Inflammatory macrophage (primary cell): ENCODE measurements at regions not wholly inside any gene's neighbourhood (a gene's known extent, or its start where the extent isn't known, plus 50 kb on each side); places are given as distances from the start of the nearest gene placed in this dataset.
"Not testable (repeated sequence)": the region's sequence is repeated elsewhere in the genome, so short reads cannot be mapped to it uniquely, and the experiment has no call there.

Experiments used
- DNase-seq, 2 donors: peaks; one replicate each; pipeline ENCODE4 v3.0.0-alpha.2; 2020 to 2022

DNA sequence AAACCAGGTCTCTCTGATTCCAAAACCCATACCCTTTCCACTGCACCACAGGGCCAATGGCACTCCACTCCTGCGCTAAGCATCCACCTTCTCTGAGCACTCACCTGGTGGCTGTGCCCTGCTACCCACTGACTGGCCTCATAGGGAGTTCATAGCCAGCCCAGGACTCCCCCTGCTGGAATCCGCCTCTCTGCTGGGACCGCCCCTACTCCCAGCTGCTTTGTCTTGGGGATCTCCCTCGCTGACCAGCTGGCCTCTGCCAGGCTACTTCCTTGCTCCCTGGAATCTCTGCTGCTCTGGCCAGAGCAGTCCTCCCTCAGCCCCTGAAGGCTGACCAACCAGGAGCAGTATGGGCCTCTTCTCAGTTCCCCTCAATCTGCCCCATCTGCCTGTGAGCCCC is 129.7 kb downstream of the FAXC start:
- DNase-seq, result no peak

DNA sequence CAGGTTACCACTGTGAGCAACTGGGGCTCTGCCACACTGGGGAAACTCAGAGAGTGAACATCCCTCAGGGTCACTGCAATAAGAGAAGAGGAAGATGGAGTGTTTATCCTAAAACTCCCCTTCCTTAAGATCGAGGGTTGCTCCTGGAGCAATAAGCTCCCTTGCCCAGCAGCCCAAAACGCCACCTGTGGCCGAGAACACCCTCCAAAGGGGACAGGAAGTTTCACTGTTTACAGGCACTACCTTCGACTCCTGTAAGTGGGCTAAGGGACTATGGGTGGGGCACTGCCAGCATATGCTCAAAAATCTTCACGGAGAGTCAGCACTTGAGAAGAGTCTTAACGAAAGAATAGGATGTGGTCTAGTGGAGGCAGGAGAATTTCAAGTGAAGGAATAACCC is 132.5 kb downstream of the FAXC start:
- no peak for DNase-seq

DNA sequence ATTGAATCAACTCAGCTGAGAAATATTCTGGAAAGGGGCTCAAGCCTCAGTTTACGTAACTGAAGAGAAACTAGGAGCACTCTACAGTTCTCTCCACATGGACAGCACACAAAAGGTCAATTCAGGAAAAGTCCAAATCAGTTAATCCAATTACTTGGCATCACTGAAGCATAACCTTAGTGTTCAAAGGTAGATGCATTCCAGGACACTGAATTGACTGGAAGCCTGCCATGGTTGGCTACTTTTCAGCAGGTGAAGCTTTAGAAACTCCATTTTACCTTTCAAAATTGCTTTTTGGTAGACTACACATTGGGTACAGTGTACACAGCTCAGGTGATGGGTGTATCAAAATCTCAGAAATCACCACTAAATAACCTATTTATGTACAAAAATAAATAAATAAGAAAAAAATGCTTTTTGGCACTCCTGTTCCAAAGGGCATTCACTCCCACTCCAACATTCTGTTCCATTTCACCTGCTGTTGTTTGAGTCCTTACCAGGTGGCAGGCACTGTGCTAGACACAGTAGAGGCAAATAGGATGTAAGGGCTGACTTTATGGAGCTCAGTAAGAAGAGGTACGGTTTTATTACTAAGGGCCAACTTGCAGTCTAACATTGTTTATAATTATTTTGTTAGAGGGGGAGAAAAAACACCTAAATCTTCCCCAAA is 153.4 kb downstream of the FAXC start:
- DNase-seq, result no peak

DNA sequence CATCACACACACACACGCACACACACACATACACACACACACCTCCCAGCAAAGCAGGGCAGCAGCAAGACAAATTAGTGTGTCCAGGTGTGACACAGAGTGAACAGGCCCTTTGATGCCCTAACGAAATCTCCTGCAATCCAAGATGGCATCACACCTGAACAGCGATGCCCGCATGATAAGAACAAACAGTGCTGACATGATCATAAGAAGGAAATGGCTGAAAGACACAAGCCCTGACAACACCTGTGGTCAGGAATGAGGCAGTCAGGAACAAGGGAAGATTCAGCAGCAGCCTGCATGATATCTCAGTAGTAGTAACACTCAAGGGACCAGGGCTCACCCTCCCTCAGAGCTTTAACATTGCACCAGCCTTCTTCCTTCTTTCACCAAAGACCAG is 156.9 kb downstream of the FAXC start:
- no peak for DNase-seq

DNA sequence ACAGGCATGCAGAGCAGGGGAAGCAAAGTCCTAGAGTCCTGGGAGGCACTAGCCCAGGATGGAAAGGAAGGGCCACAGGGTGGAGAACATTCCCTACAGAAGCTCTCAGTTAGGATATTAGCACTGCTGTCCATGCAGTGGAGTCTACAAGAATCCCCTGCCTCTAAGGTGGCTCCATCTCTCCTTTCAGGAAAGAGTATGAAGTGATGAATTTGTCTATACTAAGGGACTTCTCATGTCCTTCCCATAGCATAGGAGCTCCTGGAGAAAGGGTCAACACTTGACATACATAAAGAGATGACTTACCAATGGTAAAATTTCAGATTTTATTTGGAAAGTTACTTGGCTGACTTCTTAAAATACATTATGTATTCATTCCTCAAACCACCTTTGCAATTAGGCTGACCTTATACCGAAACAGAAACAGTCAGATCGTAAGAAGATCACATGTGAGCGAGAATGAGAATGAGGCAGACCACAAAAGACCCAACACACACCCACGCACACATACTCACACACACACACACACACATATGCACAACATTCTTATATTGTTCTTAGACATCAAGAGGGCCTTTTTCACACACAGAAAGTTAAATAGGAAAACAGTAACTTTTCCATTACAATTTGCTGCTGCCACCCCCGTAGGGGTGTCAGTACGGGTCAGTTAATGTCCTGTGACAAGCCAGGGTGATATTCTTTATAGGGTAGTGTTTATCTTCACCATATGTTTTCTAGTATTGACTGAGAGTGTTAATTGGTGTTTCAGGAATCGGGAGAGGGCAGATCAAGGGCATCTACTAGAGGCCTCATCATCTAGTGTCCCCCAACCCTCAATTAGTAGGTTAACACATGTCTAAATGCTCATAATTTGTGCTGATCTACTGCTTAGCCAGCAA is 159.4 kb downstream of the FAXC start:
- no peak for DNase-seq

DNA sequence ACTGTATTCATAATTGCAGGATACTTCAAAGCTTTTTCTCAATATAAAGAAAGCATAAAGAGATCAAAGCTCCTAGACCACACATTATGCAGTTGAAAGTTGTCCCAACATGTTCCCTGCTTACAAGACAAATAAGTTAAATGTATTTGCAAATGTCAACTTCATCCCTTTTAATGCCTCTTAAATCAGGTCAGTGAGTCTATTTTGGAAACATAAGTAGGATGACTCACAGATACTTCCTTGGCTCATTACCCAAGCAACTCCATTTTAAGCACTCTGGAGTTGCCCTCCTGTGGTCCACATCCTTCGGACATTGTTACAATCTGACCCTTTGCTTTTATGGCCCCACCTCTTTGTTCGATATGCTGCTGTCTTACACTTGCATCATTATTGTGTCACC is 162.0 kb downstream of the FAXC start:
- no peak for DNase-seq

DNA sequence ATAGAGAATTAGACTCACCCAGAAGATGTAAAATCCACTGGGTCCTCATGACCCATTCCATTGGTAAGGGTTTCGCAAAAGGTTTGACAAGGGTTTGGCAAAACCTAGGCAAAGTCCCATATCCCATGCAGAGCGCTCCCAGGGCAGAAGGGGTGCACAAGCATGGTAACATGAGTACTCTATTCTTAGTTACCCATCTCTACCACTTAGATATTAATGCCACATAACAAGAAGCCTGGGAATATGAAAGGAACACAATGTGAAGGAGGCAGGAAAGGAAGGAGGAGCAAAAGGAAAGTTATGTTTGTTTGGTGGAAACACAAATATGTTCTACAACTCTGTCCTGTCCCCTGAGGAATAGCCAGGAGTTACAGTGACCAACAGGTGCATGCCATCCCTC is 163.1 kb downstream of the FAXC start:
- no peak for DNase-seq

DNA sequence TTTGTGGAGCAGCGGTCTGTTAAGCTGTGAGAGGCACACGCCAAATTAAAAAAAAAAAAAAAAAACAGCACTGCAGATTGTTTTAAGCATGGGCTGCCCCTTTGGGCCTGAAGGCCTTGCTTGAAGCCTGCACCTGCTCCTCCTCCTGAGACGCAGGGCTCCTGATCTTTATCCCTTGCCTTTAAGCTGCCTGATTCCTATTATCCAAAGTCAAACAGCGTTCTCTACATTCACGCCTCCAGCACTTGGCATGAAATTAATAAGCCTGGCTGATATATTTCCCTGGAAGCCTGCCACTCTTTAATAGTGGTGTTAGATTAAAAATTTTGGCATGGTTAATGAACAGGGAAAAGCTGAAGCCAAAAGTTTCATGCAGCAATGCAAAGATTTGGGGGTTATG is 163.9 kb downstream of the FAXC start:
- DNase-seq, result no peak

DNA sequence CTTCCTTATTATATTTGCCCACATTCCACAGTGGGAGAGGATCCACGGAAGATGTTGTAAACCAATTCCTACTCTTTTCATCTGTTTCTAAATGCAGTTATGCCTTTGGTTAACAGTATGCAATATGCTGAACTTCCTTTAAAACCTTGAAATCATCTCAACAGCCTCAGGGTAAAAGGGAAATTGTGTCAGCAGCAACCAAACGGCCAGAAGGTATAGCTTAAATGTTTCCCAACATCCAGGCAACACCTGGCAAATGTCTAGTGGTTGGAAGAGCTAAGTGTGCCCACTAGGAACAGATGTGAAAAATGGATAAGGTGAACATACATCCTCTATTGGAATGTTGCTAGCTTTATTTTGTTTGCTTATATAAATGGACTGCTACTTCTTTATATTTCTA is 164.8 kb downstream of the FAXC start:
- no peak for DNase-seq

DNA sequence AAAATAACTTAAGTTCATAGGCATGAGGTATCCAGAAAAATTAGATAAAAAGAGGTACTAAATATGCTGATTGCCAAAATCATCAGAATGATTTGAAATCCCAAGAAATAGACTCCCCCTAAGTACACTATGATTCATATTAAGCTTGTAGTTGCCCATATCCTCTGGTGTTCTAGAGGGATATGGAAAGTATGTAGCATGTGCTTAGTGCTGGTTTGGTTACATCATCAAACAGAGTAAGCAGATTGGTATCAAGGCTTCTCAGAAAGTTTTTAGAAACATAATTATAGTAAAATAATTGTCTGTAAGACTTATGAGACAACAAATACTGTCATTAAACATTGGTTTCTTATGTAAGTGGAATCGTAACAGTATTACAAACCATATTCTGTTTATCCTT is 166.4 kb downstream of the FAXC start:
- DNase-seq, result no peak

DNA sequence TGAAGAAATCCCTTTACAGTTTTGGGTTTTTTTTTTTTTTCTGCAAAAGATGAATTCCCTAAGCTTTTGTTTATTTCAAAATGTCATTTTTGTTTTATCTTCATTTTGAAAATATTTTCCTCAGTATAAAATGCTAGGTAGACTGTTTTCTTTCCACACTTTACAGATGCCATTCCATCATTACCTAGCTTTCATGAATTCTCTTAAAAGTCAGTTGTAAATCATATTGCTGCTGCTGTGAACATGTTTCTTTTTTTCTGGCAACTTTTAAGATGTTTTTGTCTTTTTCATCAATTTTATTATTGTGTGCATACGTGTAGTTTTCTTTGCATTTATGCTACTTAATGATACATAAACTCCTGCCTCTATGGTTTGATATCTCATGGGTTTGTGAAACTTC is 168.3 kb downstream of the FAXC start:
- no peak for DNase-seq

DNA sequence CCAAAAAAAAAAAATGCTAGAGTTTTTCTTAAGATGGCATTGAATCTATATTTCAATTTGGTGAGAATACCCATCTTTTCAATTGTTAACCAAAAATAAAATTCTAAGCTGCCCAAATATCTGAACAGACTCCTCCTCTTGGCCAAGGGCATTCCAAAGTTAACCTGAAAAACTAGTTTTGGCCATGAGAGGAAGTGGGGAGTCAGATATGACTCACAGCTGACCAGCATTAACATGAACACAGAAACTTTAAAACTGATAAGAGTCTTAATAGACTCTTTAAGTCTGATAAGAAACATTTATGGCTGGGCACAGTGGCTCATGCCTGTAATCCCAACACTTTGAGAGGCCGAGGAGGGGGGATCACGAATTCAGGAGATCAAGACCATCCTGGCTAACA is 171.3 kb downstream of the FAXC start:
- no peak for DNase-seq

DNA sequence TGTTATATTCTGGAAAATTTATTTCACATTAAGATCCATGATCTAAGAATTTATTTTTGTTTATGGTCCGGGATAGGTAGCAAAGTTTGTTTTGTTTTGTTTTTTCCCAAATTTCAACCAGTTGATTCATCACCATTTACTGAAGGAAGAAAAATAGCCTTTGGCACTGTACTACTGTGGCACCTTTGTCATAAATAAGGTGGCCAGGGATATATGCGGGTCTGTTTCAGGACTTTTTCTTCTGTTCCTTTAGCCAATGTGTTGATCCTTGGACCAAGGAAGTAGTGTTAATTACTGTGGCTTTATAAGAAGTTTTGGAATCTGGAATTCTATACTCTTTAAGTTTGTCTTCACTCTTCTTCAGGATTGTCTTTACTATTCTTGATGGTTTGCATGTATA is 171.7 kb downstream of the FAXC start:
- no peak for DNase-seq

DNA sequence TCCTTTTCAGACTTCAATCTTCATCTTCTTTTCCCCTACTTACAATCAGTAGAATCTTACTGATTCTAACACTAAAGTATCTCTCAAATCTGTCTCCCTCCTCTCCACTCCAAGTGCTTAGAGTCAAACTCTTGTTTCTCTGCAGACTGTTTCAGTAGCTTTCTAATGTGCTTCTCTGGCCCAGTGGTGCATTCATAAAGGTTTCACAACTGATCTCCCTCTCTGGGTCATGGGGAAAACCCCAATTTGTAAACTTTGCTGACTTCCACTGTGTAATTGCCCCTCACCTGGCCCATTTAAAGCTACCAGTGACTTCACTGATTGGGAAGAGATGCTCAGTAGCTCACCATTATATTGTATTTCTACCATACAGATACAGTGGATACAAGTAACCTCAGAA is 183.6 kb downstream of the FAXC start:
- no peak for DNase-seq

DNA sequence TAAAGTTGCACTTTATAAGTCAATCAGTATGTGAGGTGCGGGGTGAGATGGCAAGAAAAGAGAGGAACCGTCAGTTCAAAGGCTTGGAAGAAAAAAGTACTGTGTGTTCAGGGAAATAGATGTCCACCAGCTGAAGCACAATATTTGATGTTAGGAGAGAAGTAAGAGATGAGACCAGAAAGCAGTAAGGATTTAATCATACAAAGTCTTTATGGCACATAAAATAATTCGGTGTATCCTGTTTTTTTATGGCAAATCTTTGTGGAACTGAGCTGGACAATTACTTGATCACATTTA is 197.2 kb downstream of the FAXC start:
- no peak for DNase-seq

DNA sequence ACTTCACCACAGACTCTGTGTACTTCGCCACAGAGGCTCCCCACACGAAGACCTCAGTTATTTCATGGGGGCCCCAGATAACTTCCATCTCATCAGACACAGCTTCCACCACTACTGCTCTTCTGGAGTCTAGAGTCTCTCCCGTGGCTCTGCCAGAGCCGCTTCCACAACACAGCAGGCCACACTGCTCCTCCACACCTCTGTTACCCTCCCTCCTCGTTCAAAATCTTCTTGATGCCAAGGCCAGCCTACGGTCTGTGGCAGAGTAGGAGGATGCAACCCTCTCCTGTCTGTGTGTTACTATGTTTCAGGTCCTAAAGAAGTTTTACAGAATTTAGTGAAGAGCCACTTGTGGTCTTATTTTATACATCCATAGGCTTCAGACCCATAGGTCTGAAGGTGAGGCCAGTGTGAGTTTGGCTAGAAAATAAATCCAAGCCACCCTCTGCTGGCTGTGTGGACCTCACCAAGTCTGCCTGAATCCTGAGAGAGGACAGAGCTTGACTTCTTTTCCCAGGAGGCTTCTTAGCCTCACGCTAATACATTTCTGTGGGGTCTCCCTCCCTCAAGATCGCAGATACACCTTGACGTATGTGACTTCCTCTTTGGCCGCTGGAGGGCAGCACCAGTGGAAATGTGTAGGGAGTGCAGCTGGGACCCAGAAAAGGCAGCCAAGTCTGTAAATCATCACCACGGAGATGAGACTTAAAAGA is 197.7 kb downstream of the FAXC start:
- no peak for DNase-seq

DNA sequence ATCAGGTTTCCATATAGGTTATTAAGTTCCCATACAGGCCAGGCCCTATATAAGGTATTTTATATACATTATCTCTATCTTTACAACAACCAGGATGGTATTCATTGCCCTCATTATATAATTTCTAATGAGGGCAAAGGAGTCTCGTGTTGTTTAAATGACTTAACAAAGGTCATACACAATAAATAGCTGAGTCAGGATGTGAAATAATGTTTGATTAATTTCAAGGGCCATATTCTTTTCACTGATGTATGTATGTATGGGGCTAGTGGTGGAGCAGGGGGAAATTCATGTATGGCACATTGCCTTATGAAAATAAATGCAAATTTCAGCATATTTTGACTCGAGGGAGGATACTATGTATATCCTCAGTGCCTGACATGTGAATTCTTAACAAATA is 200.7 kb downstream of the FAXC start:
- no peak for DNase-seq

DNA sequence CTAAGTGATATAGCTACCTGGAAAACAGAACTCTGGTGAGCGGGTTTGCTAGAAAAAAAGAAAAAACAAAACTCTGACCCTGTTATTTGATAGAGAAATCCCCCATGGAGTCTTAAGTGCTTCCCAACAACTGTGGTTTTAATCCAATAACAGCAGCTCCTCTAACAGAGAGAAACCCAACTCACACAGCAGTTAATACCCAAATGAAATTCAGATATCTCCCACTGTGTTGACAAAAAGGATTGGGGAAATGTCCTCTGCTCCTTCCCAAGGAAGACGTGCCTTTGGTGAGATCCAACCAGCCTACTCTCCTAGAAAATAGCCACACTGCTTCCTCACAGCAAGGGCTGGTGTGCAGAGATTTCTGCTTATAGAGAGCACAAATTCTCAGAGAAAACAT is 200.4 kb upstream of the FBXL4 start:
- DNase-seq, result no peak

DNA sequence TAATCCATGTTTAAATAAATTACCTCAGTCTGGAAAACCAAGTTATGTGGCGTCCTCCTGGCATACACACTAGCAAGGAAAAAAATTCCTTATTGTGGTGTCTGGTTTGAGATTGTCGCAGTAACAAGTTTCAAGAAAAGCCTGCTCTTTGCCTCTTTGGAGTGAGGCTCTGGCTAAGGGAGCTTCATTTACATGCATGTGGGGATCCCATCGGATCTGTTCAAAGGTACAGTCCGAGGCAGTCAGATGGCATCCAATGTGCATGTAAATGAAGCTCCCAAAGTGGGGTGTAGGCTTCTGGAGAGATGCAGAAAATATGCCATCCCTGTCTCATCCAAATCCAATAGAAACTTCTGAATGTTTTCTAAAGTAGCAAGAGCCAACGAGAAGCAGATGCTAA is 199.5 kb upstream of the FBXL4 start:
- DNase-seq, result no peak

DNA sequence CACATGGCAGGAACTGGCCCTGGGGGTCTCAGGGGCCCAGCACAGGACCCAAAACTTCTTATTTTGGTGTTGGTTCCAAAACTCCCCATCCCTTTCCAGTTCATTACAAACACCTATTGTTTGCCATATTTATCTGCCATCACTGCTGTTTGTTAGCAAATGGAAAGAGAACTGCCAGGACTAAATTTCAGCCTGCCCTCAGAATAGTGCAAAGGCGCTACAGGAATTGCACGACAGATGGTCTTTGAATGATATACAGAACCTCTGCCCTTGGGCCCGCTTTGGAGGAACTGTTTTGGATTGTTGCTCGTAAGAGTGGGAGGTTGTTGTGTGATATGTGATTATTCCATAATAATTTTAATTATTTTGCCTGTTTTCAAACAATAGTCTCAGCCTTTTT is 199.0 kb upstream of the FBXL4 start:
- no peak for DNase-seq

DNA sequence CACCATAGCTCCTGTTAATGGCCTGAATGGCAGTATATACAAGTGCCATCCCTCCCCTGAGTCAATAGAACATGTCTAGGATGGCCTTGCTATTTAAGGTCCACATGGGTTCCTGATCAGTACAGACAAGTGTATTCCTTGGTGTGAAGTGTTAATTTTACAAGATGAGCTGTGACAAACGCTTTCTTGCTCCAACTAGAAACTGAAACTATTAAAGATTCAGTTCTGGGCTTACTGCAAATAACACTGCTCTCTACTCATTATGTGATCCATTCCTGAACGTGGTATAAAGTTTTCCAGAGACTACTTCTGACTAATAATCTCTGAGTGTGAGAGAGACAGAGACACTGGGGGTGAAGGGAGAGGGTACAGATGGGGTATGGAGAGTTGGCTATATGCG is 198.0 kb upstream of the FBXL4 start:
- DNase-seq, result no peak

DNA sequence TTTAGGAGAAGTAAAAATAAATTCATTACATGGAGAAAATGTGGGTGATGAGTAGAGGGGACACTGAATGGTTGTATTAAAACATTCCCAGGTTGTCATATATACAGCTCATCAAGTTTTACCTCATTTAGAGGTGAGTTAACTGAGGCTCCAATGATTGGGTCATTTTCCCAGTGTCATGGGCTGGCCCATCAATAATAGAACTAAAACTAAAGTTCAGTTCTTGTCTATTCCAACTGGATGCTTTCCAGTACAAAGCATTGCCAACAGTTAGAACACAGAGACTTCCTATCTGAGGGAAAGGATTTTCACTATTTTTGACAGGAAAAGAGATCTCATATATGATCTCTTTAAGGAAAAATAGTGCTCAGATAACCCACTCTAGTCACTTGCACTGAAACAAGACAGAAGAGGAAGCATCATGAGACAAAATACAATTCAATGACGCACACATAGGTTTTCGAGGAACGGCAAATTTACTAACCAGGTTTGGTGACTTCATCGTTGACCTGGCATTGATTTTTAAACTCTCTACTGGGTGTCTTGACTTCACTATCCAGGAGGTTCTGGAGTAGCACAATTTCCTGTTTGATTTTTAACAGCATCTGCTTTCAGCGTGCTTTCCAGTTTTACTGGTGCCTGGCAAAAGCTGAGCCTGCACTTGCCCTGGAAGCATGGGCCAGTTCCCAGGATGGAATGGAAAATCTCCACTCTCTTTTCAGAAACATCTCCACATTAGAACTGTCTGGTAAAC is 195.5 kb upstream of the FBXL4 start:
- no peak for DNase-seq

DNA sequence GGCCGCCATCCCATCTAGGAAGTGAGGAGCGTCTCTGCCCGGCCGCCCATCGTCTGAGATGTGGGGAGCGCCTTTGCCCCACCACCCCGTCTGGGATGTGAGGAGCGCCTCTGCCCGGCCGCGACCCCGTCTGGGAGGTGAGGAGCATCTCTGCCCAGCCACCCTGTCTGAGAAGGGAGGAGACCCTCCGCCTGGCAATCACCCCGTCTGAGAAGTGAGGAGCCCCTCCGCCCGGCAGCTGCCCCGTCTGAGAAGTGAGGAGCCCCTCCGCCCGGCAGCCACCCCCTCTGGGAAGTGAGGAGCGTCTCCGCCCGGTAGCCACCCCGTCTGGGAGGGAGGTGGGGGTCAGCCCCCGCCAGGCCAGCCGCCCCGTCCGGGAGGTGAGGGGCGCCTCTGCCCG is 194.2 kb upstream of the FBXL4 start:
- not testable (repeated sequence) for DNase-seq
